Keratinocyte (primary cell): ENCODE measurements at regions not wholly inside any gene's neighbourhood (a gene's known extent, or its start where the extent isn't known, plus 50 kb on each side); places are given as distances from the start of the nearest gene placed in this dataset.

ENCODE experiments used
- CTCF ChIP-seq, 3 experiments: IDR thresholded peaks in 1 of 3; conservative IDR thresholded peaks in 1 of 3; optimal IDR thresholded peaks in 1 of 3; 2 replicates in 2 of 3; 3 replicates in 1 of 3; pipeline versions ENCODE3 to v1.5.1; 2011; ENCODE audit warnings: low read length in 3 of 3, mild to moderate bottlenecking in 3 of 3, moderate library complexity in 2 of 3, control low read depth in 1 of 3, inconsistent platforms in 1 of 3; ENCODE audit not compliant: insufficient read depth in 2 of 3; ENCODE audit errors: extremely low read depth in 1 of 3
- EZH2 ChIP-seq: IDR thresholded peaks from one replicate; pipeline ENCODE4 v1.6.1; 2012; ENCODE audit warnings: inconsistent platforms, mild to moderate bottlenecking, low read length, moderate library complexity

DNA sequence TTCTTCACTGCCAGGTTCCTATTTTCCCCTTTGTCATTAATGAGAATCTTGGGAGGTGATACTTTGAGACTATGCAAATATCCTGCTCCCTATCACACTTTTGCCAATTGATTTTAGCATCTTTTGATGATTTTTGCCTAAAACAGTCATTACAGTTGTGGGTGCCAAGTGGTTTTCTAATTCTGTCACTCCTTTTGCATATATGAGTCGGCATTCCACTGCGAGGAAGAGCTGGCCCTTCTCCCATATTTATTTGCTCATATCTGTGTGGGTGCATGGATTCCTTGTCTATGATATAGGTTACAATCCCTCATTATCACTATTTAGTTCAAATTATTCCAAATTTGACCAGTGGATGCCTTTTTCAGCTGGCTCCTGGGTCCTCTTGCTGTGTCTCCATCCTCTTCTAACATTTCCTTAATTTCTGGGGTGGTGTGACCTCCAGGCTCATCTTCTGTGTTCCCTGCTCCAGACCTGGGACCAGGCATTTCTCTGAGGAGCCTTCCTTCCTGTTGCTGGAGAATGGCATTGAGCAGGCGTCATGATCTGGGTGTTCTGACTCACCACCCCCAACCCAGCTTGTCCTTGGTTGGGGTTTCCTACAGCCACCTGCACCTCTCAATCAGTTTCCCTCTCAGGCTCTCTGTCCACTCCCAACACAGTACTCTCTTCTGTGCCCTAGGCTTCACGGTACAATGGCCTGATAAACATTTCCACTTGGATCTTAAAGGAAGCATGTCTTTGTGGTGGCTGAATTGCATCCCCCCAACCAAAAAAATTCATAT is 106.7 kb downstream of the NXNL2 start:
- no peak for TF ChIP-seq CTCF (optimal IDR thresholded peaks at IDR 0.05 in 1 of 3, IDR thresholded peaks at IDR 0.05 in 1 of 3, conservative IDR thresholded peaks at IDR 0.05 in 1 of 3; ENCODE audit: extremely low read depth in 1 of 3, insufficient read depth in 2 of 3, low read length in 3 of 3)
- TF ChIP-seq EZH2, result no peak
